Tongue (tissue), 1 donor: ENCODE measurements at regions not wholly inside any gene's neighbourhood (a gene's known extent, or its start where the extent isn't known, plus 50 kb on each side); places are given as distances from the start of the nearest gene placed in this dataset.
A peak's percentile ranks its signal among the peaks of the same experiment; 100 is the strongest.
"Not testable (repeated sequence)": the region's sequence is repeated elsewhere in the genome, so short reads cannot be mapped to it uniquely, and the experiment has no call there.

Experiments used
- DNase-seq: peaks from one replicate; pipeline ENCODE4 v3.0.0-alpha.2; 2015

DNA sequence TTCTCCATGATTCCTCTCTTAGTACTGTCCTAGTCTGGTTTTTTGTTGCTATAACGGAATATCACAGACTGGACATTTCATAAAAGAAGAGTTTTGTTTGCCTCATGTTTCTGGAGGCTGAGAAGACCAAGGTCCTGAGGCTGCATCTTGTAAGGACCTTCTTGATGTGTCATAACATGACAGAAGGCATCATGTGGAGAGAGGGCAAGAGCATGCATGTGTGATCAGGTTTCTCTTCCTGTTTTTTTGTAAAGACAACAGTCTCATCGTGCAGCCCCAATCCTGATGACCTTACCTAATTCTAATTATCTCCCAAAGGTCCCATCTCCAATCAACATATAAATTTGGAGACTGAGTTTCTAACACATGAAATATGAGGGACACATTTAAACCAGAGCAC is 108.4 kb downstream of the MSX2 start:
- no peak for DNase-seq

DNA sequence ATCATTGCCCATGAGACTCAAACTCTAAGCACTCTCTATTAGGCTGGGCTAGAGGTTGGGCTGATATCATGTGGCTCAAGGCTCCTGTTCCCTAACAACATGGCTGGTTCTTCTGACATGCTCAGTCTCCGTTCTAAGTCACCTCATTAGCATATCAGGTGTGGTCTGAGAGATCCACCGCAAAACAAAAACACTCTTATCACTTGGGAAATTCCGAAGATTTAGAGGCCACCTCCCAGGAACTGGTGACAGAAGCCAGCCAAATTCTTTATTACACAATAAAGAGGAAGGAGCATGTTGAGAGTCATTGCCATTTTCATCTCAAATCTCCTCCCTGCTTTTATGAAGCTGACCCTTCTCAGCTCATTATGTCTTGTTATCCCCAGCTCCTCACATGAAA is 107.6 kb downstream of the MSX2 start:
- no peak for DNase-seq

GRCh38 chr5:174831031-174831660 is 106.8 kb downstream of the MSX2 start:
- DNase-seq = no peak

GRCh38 chr5:174829511-174829864 is 105.1 kb downstream of the MSX2 start:
- no peak for DNase-seq

GRCh38 chr5:174828804-174829510 is 104.6 kb downstream of the MSX2 start:
- peak; percentile 32 for DNase-seq

GRCh38 chr5:174827558-174827957 is 103.2 kb downstream of the MSX2 start:
- DNase-seq = no peak

DNA sequence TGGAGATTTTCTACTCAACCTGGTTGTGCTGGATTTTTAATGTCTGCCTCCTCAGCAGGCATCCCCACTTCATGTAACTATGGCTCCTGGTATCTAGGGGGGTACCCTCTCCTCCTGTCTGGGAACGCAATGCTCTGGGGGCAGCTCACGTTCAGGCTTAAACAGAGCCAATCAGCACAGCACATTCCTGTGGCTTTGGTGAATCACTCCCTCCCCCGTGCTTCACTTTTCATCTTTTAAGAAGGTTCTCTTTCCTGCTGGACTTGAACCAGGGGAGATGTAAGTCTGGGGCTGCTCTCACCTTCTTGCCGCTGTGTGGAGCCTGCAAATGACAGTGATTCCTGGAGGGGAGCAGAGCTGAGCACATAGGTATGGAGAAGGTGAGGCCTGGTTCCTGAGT is 101.2 kb downstream of the MSX2 start:
- no peak for DNase-seq

DNA sequence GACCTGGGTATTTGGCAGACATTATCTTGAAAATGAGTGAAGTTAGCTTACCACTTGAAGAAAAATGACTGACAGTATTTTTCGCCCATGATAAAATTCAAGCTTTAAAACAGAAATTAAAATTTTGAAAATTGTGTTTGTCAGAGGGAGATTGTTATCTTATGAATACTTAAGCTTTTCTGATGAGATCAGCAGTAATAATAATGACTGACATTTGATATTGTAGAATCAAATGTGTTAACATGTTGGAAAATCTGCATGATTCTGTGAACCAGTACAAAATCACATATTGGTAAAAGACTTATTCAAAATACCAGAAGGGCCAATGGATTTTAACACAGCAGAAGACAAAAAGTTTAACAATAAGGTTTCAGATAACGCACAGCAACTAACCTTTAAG is 94.0 kb downstream of the MSX2 start:
- DNase-seq = no peak

DNA sequence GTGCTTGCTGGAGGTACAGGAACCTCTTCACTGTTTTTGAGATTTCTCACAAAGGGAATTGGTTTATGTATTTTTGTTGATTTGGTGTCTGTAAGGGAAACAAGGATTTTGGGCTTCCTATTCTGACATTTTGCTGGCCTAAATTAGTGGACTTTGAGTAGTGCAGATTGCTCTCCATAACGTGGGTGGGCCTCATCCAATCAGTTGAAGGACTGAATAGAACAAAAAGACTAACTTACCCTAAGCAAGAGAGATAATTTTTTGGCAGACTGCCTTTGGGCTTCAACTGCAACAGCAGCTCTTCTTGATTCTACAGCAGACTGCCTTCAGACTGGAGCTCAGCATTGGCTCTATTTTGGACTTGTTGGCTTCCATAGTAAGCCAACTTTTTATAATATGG is 93.2 kb downstream of the MSX2 start:
- DNase-seq = no peak

GRCh38 chr5:174816858-174817257 is 92.5 kb downstream of the MSX2 start:
- DNase-seq = no peak

- no peak for DNase-seq
Measured at GRCh38 chr5:174811438-174811837, 87.1 kb downstream of the MSX2 start.

- no peak for DNase-seq
Measured at GRCh38 chr5:174810796-174811195, 86.4 kb downstream of the MSX2 start.

- no peak for DNase-seq
Measured at GRCh38 chr5:174807471-174807870, 83.1 kb downstream of the MSX2 start.

- DNase-seq = no peak
Measured at GRCh38 chr5:174806729-174807128, 82.3 kb downstream of the MSX2 start.

DNA sequence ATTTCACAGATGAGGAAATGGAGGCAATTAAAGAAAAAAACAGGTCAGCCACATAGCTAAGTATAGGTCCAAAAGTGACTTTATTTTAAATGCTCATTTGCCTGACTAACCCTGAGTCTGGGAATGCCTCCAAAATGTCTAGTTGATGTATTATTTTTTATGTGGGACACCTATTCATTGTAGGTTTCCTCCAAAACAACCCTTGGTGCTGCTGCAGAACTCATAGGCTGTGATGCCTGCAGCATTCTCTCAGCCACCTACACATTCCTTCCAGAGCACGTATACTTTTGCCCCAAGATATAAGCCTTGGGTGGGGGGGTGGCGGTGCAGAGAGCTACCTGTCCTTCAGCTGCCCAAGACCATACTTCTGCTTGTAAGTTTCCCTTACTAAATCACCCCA is 77.4 kb downstream of the MSX2 start:
- DNase-seq = no peak

DNA sequence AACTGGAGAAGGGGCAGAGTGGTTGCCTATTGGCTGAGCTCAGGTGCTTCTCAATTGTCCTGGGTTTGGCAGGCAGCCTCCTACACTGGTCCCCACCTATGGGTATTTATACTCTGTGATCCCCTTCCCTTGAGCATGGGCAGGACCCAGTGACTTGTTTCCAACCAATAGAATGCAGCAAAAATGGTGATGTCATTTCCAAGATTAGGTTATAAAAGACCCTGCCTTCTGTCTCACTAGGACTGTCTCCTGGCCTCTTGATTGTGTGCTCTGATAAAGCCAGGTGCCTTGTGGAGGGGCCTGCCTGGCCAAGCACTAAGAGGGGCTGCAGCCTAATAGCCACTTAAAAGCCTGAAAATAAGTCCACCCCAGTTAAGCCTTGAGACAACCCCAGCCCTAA is 76.1 kb downstream of the MSX2 start:
- DNase-seq = no peak

DNA sequence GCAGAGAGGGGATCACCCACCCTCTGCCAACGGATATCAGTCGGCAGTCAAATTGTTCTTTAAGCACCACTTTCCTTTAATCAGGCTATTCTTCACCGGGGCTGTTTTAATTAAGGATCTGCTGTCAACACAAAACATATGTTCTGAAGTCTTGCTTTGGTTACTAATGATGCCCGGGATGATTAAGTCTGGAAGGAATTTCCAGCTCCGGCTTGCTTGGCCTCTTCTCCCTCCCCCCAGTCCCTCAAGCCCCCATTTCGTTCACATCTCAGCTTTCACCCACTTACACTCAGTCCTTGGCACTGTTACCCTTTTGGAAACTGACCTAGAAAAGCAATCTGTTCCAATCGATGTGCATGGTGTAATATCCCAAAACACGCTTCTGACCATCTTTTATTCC is 74.7 kb downstream of the MSX2 start:
- DNase-seq = peak; percentile 67

DNA sequence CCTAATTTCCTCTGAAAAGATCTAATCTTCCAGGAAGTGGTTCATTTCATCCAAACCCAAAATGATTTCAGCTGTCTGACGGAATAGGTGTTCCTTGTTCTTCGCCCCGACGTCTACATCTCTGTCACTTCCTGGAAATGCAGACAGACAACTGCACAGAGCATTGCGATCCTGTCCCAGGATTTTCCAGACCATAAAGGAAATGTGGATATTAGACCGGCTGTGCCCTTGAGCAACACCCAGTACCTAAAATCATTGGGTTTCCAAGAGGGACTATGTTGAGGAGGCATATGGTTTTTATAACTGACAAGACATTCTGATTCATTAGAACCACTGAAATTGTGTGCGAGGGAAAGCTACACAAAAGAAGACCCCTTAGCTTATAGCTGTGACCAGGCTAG is 74.2 kb downstream of the MSX2 start:
- DNase-seq = peak; percentile 11

- no peak for DNase-seq
Measured at GRCh38 chr5:174796711-174797192, 72.4 kb downstream of the MSX2 start.

- no peak for DNase-seq
Measured at GRCh38 chr5:174794931-174795672, 70.7 kb downstream of the MSX2 start.

DNA sequence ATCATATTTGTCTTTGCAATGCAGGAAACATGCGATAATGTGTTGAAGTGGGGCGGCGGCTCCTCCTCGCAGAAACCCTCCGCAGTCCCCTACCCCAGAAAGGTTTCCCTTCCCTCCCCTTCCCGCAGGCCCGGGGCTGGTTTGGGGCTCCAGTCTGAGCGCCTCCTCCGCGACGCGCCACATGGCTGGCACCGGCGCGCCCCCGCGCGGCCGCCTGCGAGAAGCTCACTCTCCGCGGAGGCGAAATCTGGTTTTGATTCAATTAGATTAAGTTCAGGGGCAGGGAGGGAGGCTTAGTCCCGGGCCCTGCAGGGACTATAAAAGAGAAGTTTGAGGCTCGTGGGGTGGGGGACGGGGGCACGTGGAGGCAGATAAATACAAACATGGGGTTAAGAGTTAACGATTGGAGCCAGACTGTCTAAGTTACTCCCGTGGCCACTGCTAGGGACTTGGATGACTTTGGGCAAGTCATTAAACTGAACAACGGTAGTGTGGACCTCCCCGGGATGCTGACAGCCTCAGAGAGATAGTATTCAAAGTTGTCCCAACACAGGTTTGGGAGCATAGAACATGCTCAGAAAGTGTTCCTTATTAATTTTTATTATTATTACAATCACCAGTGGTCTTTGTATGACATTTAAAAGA is 69.4 kb downstream of the MSX2 start:
- DNase-seq = peak; percentile 81

DNA sequence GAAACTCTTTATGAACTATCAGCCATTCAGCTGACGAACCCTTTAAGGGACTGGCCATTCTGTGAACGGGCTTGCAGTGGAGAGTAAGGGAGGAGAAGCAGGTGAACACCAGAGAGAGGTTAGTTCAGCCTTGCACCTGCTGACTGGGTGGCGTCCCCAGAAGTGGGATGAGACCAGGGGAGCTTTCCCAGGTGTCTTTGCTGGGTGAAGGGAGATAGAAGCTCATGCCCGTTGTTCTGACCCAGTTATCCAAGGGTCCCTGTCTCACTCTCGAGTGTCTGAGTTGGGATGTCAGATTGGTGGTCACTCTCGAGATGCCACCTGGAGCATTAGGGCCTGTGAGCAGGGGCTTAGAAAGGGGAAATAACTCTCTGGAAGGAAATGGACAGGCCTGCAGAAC is 68.7 kb downstream of the MSX2 start:
- no peak for DNase-seq

DNA sequence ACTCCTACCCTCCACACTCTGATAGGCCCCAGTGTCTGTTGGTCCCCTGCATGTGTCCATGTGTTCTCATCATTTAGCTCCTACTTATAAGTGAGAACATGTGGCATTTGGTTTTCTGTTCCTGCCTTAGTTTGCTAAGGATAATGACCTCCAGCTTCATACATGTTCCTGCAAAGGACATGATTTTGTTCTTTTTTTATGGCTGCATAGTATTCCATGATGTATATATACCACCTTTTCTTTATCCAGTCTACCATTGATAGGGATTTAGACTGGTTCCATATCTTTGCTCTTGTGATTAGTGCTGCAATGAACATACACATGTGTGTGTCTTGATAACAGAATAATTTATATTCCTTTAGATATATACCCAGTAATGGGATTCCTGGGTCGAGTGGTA is 67.9 kb downstream of the MSX2 start:
- not testable (repeated sequence) for DNase-seq
